Cardiac fibroblast (primary cell): ENCODE measurements at regions not wholly inside any gene's neighbourhood (a gene's known extent, or its start where the extent isn't known, plus 50 kb on each side); places are given as distances from the start of the nearest gene placed in this dataset.

Experiments
- DNase-seq, 2 donors: peaks; one replicate each; pipeline versions ENCODE4 v3.0.0 to v3.0.0-alpha.2; 2010; ENCODE audit warnings: low read depth in 2 of 2
- H3K4me3 ChIP-seq, 2 donors: replicated peaks in 1 of 2; 1 replicate in 1 of 2; 2 replicates in 1 of 2; pipeline ENCODE4 v1.5.1; 2011; ENCODE audit warnings: low read depth in 2 of 2, low read length in 2 of 2, mild to moderate bottlenecking in 2 of 2, moderate library complexity in 1 of 2
- TF ChIP-seq, protein P1 (sequence below): IDR thresholded peaks from one replicate; pipeline ENCODE4 v1.5.1; 2011; ENCODE audit warnings: low read depth, mild to moderate bottlenecking, low read length, inconsistent platforms

DNA sequence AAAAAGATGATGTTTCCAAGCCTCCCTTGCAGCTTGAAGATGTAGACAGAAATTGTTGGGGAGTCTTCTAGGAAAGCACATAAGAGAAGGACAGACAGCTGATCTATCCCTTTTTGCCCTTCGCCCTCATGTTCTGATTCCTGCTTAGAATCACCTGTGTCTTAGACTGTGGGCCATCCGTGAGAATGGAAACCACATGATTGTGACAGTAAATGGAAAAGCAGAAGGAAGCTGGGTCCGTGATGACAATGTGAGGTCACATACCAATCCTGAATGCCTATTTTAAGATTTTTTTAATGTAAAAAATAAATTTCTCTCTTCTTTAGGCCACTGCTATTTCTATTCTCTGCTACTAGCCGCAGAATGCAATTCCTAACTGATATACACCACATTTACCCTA is 67.7 kb upstream of the C1orf87 start:
- TF ChIP-seq, protein P1, sequence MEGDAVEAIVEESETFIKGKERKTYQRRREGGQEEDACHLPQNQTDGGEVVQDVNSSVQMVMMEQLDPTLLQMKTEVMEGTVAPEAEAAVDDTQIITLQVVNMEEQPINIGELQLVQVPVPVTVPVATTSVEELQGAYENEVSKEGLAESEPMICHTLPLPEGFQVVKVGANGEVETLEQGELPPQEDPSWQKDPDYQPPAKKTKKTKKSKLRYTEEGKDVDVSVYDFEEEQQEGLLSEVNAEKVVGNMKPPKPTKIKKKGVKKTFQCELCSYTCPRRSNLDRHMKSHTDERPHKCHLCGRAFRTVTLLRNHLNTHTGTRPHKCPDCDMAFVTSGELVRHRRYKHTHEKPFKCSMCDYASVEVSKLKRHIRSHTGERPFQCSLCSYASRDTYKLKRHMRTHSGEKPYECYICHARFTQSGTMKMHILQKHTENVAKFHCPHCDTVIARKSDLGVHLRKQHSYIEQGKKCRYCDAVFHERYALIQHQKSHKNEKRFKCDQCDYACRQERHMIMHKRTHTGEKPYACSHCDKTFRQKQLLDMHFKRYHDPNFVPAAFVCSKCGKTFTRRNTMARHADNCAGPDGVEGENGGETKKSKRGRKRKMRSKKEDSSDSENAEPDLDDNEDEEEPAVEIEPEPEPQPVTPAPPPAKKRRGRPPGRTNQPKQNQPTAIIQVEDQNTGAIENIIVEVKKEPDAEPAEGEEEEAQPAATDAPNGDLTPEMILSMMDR = no peak
- DNase-seq = no peak
- H3K4me3 ChIP-seq = no peak overlapping the region

DNA sequence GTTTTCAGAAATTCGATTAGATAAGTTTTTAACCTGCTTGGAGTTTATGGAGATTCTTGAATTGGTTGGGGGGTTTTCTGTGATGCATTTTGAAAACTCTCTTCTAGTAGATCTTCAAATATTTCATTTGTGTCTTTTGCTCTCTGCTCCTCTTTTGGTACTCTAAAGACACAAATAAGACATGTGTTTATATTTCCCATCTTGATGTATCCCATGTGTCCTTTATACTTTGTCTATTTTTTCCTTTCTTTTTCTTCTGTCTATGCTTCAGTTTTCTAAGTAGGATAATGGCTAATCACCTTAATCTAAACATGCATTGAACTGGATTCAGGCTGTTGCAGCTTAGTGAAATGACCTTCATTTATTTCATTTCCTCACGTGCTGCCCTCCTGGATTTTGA is 63.8 kb upstream of the C1orf87 start:
- TF ChIP-seq, protein P1 = no peak
- no peak for DNase-seq
- H3K4me3 ChIP-seq = no peak overlapping the region

DNA sequence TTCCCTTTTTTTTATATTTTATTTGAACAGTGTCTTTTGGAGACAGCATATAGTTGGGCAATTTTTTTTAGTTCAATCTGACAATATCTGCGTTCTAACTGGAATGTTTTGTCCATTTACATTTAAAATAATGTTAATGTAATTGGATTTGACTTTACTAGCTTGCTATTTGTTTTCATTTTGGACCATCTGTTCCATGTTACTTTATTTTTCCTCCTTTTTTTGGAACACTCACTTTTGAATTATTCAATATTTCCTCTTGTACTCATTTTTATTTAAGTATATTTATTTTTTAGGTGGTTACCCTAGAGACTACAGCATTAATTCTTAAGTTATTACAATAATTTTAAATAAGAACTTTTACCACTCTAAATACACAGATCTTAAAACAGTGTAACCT is 62.8 kb upstream of the C1orf87 start:
- TF ChIP-seq, protein P1 = no peak
- DNase-seq = no peak

GRCh38 chr1:60134716-60135115 is 61.1 kb upstream of the C1orf87 start:
- H3K4me3 ChIP-seq = no peak overlapping the region
- no peak for DNase-seq
- TF ChIP-seq, protein P1 = no peak

More for the DNA sequence above, 62.8 kb upstream of the C1orf87 start:
- no peak overlapping the region for H3K4me3 ChIP-seq

GRCh38 chr1:60133848-60134247 is 60.3 kb upstream of the C1orf87 start:
- H3K4me3 ChIP-seq = no peak overlapping the region
- TF ChIP-seq, protein P1 = no peak
- DNase-seq = peak; percentile 30 to 76

GRCh38 chr1:60133000-60133673 is 59.6 kb upstream of the C1orf87 start:
- H3K4me3 ChIP-seq = no peak overlapping the region
- TF ChIP-seq, protein P1 = no peak
- DNase-seq = peak; percentile 59 to 88

DNA sequence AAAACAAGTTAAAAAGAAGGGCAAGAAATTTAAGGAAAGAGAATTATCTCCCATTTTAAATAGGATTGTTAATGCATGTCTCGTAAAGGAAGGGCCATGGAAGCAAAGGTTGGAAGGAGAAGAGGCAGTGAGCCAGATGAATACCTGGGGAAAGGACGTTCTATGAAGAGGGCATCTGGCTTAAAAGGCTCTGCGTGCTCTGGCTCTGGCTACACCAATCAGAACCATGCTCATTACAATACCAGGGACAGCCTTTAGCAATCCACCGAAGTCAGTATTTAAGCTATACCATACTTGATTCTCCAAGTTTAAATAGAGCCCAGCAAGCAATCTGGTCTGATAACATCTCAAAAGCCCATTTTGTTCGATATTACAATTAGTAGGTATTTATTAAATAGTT is 58.5 kb upstream of the C1orf87 start:
- H3K4me3 ChIP-seq = no peak overlapping the region
- TF ChIP-seq, protein P1 = no peak
- DNase-seq = no peak
